ENCODE measurements at regions not wholly inside any gene's neighbourhood (a gene's known extent, or its start where the extent isn't known, plus 50 kb on each side); places are given as distances from the start of the nearest gene placed in this dataset.
"Not testable (repeated sequence)": the region's sequence is repeated elsewhere in the genome, so short reads cannot be mapped to it uniquely, and the experiment has no call there.

DNA sequence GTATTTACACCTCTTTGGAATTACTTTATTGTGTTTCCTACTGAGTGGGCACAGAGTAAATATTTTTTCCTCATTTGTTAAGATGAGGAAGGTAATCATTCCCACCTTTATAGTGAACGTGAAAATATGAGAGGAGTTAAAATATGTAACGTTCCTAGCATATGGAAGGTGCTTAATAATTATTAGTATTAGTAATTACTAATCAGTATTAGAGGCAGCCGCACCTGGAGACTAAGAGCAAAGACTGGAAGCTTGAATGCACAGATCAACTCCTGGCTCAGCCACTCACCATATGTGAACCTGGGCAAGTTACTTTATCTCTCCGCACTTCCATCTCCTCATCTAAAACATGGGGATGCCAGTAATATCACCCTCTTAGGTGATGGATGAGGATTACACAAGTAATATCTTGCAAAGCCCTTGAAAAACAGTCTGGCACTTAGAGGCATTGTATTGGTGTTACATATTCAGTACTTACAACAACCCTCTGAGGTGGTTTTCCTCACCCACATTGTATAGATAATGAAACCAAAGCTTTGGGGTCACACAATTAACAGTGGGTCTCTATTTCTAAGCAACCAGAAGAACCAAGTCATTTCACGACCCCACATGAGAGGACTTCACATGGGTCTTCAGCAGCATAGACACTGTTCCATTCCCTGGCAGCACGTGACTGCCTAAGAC, 100.3 kb upstream of the KCTD1 start:
- DNase-seq = no peak

DNA sequence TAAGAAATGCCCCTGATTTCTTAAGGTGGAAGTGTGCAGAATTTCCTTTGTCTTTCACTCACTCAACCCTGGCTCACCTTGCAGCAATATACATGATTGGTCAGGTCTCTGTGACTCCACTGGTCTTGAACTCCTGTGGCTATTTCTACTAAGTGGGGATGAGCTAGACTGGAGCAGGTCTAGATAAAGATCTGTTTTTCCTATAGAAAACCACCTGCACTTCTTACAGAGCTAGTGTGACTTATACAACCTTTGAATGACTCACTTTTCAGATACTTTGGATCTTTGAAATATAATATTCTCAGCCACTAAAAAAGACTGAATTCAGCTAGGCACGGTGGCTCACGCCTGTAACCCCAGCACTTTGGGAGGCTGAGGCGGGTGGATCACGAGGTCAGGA, 98.5 kb upstream of the KCTD1 start:
- no peak for DNase-seq

DNA sequence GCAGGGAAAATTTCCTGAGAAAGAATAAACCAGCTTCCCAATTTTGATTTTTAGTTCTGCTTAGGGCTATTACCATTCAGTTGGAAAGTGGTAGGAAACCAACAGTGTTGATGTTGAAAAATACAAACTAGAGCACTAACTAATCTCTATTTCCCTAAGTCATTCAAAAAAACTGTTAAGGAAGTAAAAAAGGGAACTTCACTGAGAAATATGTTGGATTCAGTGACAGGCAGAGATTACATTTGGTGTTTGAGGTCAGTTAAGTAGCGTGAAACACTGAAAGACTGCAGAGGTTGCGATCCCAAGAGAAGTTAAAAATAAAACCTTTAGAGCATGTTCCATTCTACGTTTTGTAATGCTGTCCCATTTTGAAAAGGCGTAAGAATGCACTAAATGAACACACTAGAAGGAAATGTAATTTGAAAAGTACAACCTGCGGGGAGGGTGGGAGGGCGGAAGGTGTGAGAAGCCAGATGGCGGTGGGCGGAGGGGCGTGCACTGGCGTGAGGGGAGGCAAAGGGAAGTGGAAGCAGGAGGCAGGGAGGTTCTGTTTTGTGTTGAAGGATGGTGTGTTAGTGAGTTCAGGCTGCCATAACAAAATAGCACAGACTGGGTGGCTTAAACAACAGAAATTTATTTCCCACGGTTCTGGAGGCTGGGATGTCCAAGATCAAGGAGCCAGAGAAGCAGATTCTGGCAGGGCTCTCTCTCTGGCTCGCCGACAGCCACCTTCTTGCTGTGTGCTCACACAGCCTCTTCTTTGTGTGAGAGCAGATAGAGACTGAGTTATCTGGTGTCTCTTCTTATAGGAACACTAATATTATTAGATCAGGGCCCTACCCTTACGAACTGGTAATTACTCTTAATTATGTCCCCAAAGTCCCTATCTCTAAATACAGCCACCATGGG, 94.3 kb upstream of the KCTD1 start:
- DNase-seq = no peak

DNA sequence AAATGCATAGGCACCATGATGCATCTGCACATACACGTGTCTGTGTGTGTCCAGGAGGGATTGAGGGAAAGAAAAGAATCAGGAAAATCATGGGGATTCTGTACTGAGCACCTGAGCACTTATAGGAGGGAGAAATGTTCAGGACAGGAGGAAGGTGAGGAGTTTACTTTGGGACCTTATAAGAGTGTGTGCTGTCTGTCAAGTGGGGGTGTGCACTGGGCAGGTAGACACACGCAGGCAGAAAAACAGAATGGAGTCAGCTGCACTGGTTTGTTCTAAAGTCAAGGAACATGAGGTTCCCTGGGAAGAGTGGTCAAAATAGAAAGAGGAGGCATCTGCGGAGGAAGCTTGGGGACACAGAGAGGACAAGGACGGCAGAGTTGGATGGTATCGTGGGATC, 92.2 kb upstream of the KCTD1 start:
- no peak for DNase-seq

DNA sequence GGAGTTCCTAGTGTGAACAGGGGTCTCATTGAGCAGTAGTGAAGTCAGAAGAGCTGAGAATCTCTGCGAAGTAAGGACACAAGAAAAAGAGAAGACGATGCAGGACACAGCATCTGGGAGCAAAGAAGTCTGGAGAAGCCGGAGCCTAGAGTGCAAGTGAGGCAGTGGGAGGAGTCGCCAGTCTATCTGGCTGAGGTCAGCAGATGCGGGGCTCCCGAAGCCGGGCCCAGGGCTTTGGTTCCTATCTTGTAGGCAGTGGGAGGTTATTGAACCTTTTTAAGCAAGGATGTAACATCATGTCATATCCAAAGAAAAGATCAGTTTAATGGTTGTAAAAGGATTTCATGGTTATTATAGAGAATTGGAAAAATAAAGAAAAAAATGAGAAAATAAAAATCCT, 90.8 kb upstream of the KCTD1 start:
- no peak for DNase-seq

GRCh38 chr18:26637983-26638382, 89.6 kb upstream of the KCTD1 start:
- no peak for DNase-seq

DNA sequence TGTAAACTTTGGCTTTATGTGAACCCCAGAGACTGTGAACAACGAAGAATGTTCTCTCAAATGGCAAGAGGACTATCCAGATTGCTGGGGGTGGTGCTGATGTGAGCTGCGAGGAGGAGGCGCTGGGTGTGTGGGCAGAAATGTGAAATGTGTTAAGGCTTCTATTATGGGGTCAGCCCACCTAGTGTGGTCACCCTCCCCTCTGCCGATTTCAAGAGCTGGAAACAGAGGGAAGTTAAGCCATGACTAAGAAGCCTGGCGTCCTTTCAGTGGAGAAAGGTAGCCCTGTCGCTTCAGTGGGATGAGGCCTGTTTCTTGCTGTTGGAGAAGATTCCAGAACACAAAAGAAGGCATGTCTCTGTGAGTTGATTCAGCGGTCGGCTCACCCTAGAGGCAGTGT, 89.0 kb upstream of the KCTD1 start:
- DNase-seq = no peak

GRCh38 chr18:26635466-26635865, 87.1 kb upstream of the KCTD1 start:
- no peak for DNase-seq

- DNase-seq = no peak
Observed at GRCh38 chr18:26634631-26635030, 86.3 kb upstream of the KCTD1 start.

- DNase-seq = no peak
Observed at GRCh38 chr18:26631135-26631534, 82.8 kb upstream of the KCTD1 start.

DNA sequence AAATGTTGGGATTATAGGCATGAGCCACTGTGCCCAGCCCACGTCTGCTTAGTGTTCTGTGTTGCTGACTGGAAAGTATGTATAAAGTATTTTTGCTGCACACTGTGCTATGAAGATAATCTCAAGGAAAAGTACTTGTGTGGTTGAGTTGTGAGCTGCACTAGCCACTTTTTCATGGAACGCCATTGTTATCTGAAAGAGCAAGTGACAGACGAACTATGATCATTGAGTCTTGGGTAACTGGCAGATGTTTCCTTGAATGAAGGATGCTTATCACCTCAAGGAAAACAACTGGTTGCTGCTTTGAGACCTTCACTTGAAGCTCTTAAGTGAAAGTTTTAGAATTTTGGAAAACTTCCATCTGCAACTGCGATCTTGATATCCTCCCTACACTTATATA, 82.2 kb upstream of the KCTD1 start:
- DNase-seq = no peak

GRCh38 chr18:26628017-26628416, 79.7 kb upstream of the KCTD1 start:
- DNase-seq = no peak

GRCh38 chr18:26624443-26624842, 76.1 kb upstream of the KCTD1 start:
- no peak for DNase-seq

DNA sequence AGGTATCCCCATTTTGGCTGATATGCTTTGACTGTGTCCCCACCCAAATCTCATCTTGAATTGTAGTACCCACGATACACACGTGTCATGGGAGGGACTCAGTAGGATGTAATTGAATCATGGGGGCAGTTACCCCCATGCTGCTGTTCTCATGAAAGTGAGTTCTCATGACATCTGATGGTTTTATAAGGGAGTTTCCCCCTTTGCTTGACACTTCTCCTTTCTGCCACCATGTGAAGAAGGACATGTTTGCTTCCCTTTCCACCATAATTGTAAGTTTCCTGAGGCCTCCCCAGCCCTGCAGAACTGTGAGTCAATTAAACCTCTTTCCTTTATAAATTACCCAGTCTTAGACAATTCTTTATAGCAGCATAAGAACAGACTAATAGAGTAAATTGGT, 75.0 kb upstream of the KCTD1 start:
- not testable (repeated sequence) for DNase-seq

DNA sequence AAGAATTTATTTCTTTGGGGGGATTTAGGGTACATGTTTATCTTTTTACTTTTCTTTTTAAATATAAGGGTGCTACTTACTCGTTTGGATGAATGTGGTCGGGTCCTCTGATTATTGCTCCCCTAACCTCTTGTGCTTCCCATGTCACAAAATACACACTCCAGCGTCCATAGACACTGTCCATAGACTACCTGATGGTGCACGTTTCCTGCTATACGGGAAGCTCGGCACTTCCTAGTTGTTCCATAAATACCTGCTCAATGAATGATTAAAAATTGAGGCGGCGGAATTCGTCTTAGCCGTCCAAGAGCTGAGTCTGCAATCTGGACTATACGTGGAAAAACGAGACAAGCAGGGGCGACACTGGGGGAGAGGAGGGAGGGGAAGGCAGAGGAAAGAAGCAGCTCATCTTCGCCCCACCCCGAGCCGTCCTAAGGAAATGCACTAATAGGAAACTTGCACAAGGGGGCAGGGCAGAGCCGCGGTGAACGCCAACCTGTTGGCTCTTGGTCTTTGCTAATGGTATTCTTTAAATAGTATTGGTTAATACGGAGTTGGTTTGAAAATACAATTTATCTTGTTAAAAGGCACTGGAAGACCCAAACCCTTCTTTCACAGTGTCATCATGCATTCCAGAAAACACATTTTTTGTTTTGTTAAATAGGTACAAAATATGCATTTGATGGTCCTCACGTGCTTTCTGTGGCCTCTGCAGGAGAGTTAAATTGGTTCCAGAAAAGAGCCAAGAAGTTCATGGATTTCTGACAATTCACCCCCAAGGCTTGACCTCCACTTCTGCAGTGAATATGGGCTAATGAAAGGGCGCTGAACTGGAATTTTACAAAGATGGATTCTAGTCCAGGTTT, 73.0 kb upstream of the KCTD1 start:
- DNase-seq = peak; percentile 53

DNA sequence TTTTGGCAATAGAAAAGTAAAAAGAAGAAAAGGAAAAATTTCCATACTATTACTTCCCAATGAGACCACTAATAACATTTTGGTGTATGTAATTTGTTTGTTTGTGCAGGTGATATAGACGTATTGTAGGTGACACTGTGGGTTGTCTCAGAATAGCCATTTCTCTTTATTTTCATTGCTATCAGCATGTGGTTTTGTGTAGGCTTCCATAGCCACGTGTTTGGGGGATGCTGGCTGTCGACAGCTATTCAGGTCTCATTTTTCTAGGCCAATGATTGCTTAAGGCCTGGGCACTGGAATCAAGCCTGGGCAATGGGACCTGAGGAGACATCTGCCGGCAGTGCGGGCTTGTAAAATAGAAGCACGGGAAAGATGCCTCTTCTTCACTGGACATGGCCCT, 71.0 kb upstream of the KCTD1 start:
- DNase-seq = no peak

DNA sequence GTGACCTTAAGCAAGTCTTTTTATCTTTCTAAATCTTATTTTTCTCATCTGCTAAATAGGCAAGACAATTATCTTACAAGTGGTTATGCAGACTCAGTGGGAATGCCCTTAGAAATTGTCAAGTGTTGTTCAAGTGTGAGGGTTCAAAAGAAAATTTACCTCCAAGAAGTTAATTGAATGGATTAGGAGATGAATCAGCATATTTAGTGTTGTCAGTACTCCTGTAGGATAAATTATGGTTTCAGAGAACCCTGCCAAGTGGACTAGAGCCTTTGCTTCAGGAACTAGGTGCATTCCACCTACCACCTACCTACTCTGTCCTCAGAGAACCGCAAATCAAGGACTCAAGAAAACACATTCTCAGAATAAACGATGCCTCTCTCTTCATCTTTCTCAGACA, 69.8 kb upstream of the KCTD1 start:
- no peak for DNase-seq

GRCh38 chr18:26617151-26617554, 68.8 kb upstream of the KCTD1 start:
- no peak for DNase-seq

- no peak for DNase-seq
Observed at GRCh38 chr18:26614374-26614773, 66.0 kb upstream of the KCTD1 start.
